ENCODE measurements at regions not wholly inside any gene's neighbourhood (a gene's known extent, or its start where the extent isn't known, plus 50 kb on each side); places are given as distances from the start of the nearest gene placed in this dataset.

GRCh38 chr20:12896180-12896579 is 112.6 kb upstream of the SPTLC3 start (continued):
- no peak for TF ChIP-seq THAP12 (CRISPR knock-in tag; IDR thresholded peaks at IDR 0.05)
- no peak for TF ChIP-seq HCFC1 (IDR thresholded peaks at IDR 0.05; ENCODE audit: low read depth, low read length)
- no peak for TF ChIP-seq UBTF (IDR thresholded peaks at IDR 0.05; ENCODE audit: borderline replicate concordance in 1 of 2, low read depth in 2 of 2, low read length in 2 of 2)

GRCh38 chr20:12902992-12903391 is 105.8 kb upstream of the SPTLC3 start:
- intact Hi-C loops (cut with micrococcal nuclease): no loop called here
- Histone ChIP-seq H3K4me1 (replicated peaks in 1 of 2; ENCODE audit: control insufficient read depth in 2 of 2, insufficient read depth in 2 of 2, low read length in 2 of 2) (no peaks in the 10 kb centered on the region), H3K4me2 (ENCODE audit: insufficient read depth, low read length) (no peak overlapping the region), H3K36me3 (ENCODE audit: control insufficient read depth, insufficient read depth, low read length) (no peaks in the 10 kb centered on the region), H3K9ac (ENCODE audit: insufficient read depth in 1 of 2, low read depth in 2 of 2, low read length in 2 of 2) (no peak overlapping the region), H4K20me1 (replicated peaks; ENCODE audit: control insufficient read depth, insufficient read depth, low read length) (no peaks in the 10 kb centered on the region), H3K9me1 (ENCODE audit: control insufficient read depth, insufficient read depth, low read length) (no peaks in the 10 kb centered on the region), H3K9me3 (replicated peaks; ENCODE audit: control insufficient read depth, insufficient read depth, low read depth, low read length) (no peaks in the 10 kb centered on the region), H2AFZ (ENCODE audit: low read depth, low read length) (no peak overlapping the region), H3K27ac (ENCODE audit: extremely low read depth, low read depth, low read length) (no peak overlapping the region), H3K27me3 (ENCODE audit: control insufficient read depth in 2 of 2, insufficient read depth in 2 of 2, low read length in 2 of 2) (no peaks in the 10 kb centered on the region), H3K4me3 (no peak overlapping the region), H3K79me2 (ENCODE audit: control insufficient read depth, insufficient read depth, low read length) (no peaks in the 10 kb centered on the region)
- POLR2A ChIA-PET: no interaction called here
- no peak for TF ChIP-seq ZFP30 (CRISPR knock-in tag; IDR thresholded peaks at IDR 0.05; ENCODE audit: borderline replicate concordance)
- no peak for TF ChIP-seq FIP1L1 (IDR thresholded peaks at IDR 0.05; ENCODE audit: low read depth, low read length, poor library complexity, severe bottlenecking)
- TF ChIP-seq HMGN3 (IDR thresholded peaks at IDR 0.05; ENCODE audit: borderline replicate concordance, extremely low read depth, insufficient read length, low read depth, low read length): no peak
- TF ChIP-seq XRCC5 (IDR thresholded peaks at IDR 0.05; ENCODE audit: low read depth, low read length): no peak
- TF ChIP-seq ZNF644 (tag; IDR thresholded peaks at IDR 0.05; ENCODE audit: low read depth): no peak
- TF ChIP-seq PYGO2 (tag; IDR thresholded peaks at IDR 0.05): no peak
- TF ChIP-seq CREBBP (IDR thresholded peaks at IDR 0.05; ENCODE audit: low read depth, low read length): no peak
- TF ChIP-seq FOXP1 (CRISPR knock-in tag; IDR thresholded peaks at IDR 0.05): no peak
- TF ChIP-seq KAT2B (IDR thresholded peaks at IDR 0.05; ENCODE audit: low read depth, low read length): no peak
- TF ChIP-seq IRF2 (CRISPR knock-in tag; IDR thresholded peaks at IDR 0.05): no peak
- no peak for TF ChIP-seq NFRKB (IDR thresholded peaks at IDR 0.05; ENCODE audit: low read depth)
- in situ Hi-C loops (cut with MboI): no loop called here
- DNase-seq (ENCODE audit: extremely low read depth in 1 of 4, low spot score in 3 of 4) (no peak), FAIRE-seq (no peak), ATAC-seq (no peak)
- 0% methylated on average over 4 of the region's 4 CpGs for WGBS (ENCODE audit: insufficient coverage, low coverage, missing lambda C conversion rate)
- no TSS peak for BruUV-seq (replicated peaks)
- CTCF ChIA-PET (ENCODE audit: low intra/inter-chr PET ratio): no interaction called here
